ENCODE measurements at regions not wholly inside any gene's neighbourhood (a gene's known extent, or its start where the extent isn't known, plus 50 kb on each side); places are given as distances from the start of the nearest gene placed in this dataset.

GRCh38 chr9:13857521-13857920 is 456.4 kb downstream of the NFIB start:
- H3K4me1 Mint-ChIP-seq (ENCODE audit: low read depth, unreplicated experiment): peaks cover 2% of the 10 kb centered on the region
- no peak for TF ChIP-seq CTCF (IDR thresholded peaks at IDR 0.05; ENCODE audit: partially characterized antibody, unreplicated experiment)
- no peaks in the 10 kb centered on the region for H3K9me3 Mint-ChIP-seq (ENCODE audit: unreplicated experiment)
- DNase-seq: no peak
- H3K27me3 Mint-ChIP-seq (ENCODE audit: unreplicated experiment): peaks cover 2% of the 10 kb centered on the region
- H3K4me3 Mint-ChIP-seq (ENCODE audit: unreplicated experiment): no peak overlapping the region
- no peaks in the 10 kb centered on the region for H3K36me3 Mint-ChIP-seq (ENCODE audit: unreplicated experiment)
- no peak overlapping the region for H3K27ac Mint-ChIP-seq (ENCODE audit: unreplicated experiment)

- TF ChIP-seq CTCF (IDR thresholded peaks at IDR 0.05; ENCODE audit: partially characterized antibody, unreplicated experiment): no peak
- H3K27ac Mint-ChIP-seq (ENCODE audit: unreplicated experiment): no peak overlapping the region
- no peak overlapping the region for H3K4me3 Mint-ChIP-seq (ENCODE audit: unreplicated experiment)
- no peaks in the 10 kb centered on the region for H3K27me3 Mint-ChIP-seq (ENCODE audit: unreplicated experiment)
- no peak for DNase-seq
- no peaks in the 10 kb centered on the region for H3K9me3 Mint-ChIP-seq (ENCODE audit: unreplicated experiment)
- H3K36me3 Mint-ChIP-seq (ENCODE audit: unreplicated experiment): no peaks in the 10 kb centered on the region
- H3K4me1 Mint-ChIP-seq (ENCODE audit: low read depth, unreplicated experiment): no peaks in the 10 kb centered on the region
These were observed 466.7 kb downstream of the NFIB start for GRCh38 chr9:13847270-13847669.

- Mint-ChIP-seq H3K36me3 (ENCODE audit: unreplicated experiment) (no peaks in the 10 kb centered on the region), H3K27me3 (ENCODE audit: unreplicated experiment) (no peaks in the 10 kb centered on the region), H3K4me3 (ENCODE audit: unreplicated experiment) (no peak overlapping the region), H3K27ac (ENCODE audit: unreplicated experiment) (no peak overlapping the region), H3K9me3 (ENCODE audit: unreplicated experiment) (no peaks in the 10 kb centered on the region), H3K4me1 (ENCODE audit: low read depth, unreplicated experiment) (no peaks in the 10 kb centered on the region)
- TF ChIP-seq CTCF (IDR thresholded peaks at IDR 0.05; ENCODE audit: partially characterized antibody, unreplicated experiment): no peak
- no peak for DNase-seq
These were observed 468.5 kb downstream of the NFIB start for GRCh38 chr9:13845460-13845859.

GRCh38 chr9:13841746-13842462 is 472.0 kb downstream of the NFIB start:
- DNase-seq: no peak
- Mint-ChIP-seq H3K4me3 (ENCODE audit: unreplicated experiment) (no peak overlapping the region), H3K27me3 (ENCODE audit: unreplicated experiment) (no peaks in the 10 kb centered on the region), H3K4me1 (ENCODE audit: low read depth, unreplicated experiment) (no peaks in the 10 kb centered on the region), H3K36me3 (ENCODE audit: unreplicated experiment) (no peaks in the 10 kb centered on the region), H3K27ac (ENCODE audit: unreplicated experiment) (no peak overlapping the region), H3K9me3 (ENCODE audit: unreplicated experiment) (no peaks in the 10 kb centered on the region)
- TF ChIP-seq CTCF (IDR thresholded peaks at IDR 0.05; ENCODE audit: partially characterized antibody, unreplicated experiment): no peak

GRCh38 chr9:13832446-13832845 is 481.5 kb downstream of the NFIB start:
- peaks cover 25% of the 10 kb centered on the region for H3K36me3 Mint-ChIP-seq (ENCODE audit: unreplicated experiment)
- no peak for DNase-seq
- no peak overlapping the region for H3K27ac Mint-ChIP-seq (ENCODE audit: unreplicated experiment)
- peaks cover 6% of the 10 kb centered on the region for H3K9me3 Mint-ChIP-seq (ENCODE audit: unreplicated experiment)
- TF ChIP-seq CTCF (IDR thresholded peaks at IDR 0.05; ENCODE audit: partially characterized antibody, unreplicated experiment): no peak
- H3K4me3 Mint-ChIP-seq (ENCODE audit: unreplicated experiment): no peak overlapping the region
- no peaks in the 10 kb centered on the region for H3K4me1 Mint-ChIP-seq (ENCODE audit: low read depth, unreplicated experiment)
- H3K27me3 Mint-ChIP-seq (ENCODE audit: unreplicated experiment): no peaks in the 10 kb centered on the region
